ENCODE measurements at regions not wholly inside any gene's neighbourhood (a gene's known extent, or its start where the extent isn't known, plus 50 kb on each side); places are given as distances from the start of the nearest gene placed in this dataset.

DNA sequence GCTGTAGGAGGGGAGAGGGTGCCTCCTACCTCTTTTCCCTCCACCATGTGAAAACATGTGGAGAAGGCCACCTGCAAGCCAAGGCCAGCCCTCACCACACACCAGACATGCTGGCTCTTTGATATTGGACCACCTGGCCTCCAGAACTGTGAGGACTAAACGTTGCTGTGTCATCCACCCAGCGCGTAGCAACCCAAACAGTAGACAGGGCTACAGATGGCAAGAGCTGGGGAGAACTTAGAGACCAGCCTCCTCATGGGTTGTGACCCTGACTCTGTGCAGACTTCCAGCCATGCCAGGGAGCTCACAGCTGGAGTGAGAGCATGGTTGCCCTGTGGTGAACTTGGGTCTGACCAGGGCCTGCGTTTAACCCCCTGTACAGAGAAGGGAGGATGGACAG, 195.9 kb upstream of the CST7 start (continued):
- TF ChIP-seq, protein P1, sequence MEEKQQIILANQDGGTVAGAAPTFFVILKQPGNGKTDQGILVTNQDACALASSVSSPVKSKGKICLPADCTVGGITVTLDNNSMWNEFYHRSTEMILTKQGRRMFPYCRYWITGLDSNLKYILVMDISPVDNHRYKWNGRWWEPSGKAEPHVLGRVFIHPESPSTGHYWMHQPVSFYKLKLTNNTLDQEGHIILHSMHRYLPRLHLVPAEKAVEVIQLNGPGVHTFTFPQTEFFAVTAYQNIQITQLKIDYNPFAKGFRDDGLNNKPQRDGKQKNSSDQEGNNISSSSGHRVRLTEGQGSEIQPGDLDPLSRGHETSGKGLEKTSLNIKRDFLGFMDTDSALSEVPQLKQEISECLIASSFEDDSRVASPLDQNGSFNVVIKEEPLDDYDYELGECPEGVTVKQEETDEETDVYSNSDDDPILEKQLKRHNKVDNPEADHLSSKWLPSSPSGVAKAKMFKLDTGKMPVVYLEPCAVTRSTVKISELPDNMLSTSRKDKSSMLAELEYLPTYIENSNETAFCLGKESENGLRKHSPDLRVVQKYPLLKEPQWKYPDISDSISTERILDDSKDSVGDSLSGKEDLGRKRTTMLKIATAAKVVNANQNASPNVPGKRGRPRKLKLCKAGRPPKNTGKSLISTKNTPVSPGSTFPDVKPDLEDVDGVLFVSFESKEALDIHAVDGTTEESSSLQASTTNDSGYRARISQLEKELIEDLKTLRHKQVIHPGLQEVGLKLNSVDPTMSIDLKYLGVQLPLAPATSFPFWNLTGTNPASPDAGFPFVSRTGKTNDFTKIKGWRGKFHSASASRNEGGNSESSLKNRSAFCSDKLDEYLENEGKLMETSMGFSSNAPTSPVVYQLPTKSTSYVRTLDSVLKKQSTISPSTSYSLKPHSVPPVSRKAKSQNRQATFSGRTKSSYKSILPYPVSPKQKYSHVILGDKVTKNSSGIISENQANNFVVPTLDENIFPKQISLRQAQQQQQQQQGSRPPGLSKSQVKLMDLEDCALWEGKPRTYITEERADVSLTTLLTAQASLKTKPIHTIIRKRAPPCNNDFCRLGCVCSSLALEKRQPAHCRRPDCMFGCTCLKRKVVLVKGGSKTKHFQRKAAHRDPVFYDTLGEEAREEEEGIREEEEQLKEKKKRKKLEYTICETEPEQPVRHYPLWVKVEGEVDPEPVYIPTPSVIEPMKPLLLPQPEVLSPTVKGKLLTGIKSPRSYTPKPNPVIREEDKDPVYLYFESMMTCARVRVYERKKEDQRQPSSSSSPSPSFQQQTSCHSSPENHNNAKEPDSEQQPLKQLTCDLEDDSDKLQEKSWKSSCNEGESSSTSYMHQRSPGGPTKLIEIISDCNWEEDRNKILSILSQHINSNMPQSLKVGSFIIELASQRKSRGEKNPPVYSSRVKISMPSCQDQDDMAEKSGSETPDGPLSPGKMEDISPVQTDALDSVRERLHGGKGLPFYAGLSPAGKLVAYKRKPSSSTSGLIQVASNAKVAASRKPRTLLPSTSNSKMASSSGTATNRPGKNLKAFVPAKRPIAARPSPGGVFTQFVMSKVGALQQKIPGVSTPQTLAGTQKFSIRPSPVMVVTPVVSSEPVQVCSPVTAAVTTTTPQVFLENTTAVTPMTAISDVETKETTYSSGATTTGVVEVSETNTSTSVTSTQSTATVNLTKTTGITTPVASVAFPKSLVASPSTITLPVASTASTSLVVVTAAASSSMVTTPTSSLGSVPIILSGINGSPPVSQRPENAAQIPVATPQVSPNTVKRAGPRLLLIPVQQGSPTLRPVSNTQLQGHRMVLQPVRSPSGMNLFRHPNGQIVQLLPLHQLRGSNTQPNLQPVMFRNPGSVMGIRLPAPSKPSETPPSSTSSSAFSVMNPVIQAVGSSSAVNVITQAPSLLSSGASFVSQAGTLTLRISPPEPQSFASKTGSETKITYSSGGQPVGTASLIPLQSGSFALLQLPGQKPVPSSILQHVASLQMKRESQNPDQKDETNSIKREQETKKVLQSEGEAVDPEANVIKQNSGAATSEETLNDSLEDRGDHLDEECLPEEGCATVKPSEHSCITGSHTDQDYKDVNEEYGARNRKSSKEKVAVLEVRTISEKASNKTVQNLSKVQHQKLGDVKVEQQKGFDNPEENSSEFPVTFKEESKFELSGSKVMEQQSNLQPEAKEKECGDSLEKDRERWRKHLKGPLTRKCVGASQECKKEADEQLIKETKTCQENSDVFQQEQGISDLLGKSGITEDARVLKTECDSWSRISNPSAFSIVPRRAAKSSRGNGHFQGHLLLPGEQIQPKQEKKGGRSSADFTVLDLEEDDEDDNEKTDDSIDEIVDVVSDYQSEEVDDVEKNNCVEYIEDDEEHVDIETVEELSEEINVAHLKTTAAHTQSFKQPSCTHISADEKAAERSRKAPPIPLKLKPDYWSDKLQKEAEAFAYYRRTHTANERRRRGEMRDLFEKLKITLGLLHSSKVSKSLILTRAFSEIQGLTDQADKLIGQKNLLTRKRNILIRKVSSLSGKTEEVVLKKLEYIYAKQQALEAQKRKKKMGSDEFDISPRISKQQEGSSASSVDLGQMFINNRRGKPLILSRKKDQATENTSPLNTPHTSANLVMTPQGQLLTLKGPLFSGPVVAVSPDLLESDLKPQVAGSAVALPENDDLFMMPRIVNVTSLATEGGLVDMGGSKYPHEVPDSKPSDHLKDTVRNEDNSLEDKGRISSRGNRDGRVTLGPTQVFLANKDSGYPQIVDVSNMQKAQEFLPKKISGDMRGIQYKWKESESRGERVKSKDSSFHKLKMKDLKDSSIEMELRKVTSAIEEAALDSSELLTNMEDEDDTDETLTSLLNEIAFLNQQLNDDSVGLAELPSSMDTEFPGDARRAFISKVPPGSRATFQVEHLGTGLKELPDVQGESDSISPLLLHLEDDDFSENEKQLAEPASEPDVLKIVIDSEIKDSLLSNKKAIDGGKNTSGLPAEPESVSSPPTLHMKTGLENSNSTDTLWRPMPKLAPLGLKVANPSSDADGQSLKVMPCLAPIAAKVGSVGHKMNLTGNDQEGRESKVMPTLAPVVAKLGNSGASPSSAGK (IDR thresholded peaks at IDR 0.05) = no peak
